WERI-Rb-1 (cell line): ENCODE measurements at regions not wholly inside any gene's neighbourhood (a gene's known extent, or its start where the extent isn't known, plus 50 kb on each side); places are given as distances from the start of the nearest gene placed in this dataset.

Experiments used
- DNase-seq: peaks from one replicate; pipeline ENCODE4 v3.0.0-alpha.2; 2020
- H3K27ac ChIP-seq: fragments of 250-450 bp; sonication (Bioruptor Pico); 2 replicates; pipeline ENCODE4 v1.5.1; 2020; ENCODE audit warnings: mild to moderate bottlenecking, moderate library complexity
- H3K27me3 ChIP-seq: fragments of 250-450 bp; sonication (Bioruptor Pico); 2 replicates; pipeline ENCODE4 v1.5.1; 2021; ENCODE audit warnings: mild to moderate bottlenecking, low read depth, moderate library complexity; ENCODE audit not compliant: insufficient read depth, severe bottlenecking
- H3K36me3 ChIP-seq: fragments of 250-450 bp; sonication (Bioruptor Pico); 2 replicates; pipeline ENCODE4 v1.5.1; 2020; ENCODE audit warnings: mild to moderate bottlenecking, moderate library complexity
- H3K4me3 ChIP-seq: 2 replicates; pipeline ENCODE4 v1.5.1; 2011; ENCODE audit warnings: low read depth, mild to moderate bottlenecking, control low read depth, low read length
- H3K9me3 ChIP-seq: fragments of 250-450 bp; sonication (Bioruptor Pico); 2 replicates; pipeline ENCODE4 v1.5.1; 2021; ENCODE audit warnings: mild to moderate bottlenecking, moderate library complexity; ENCODE audit not compliant: severe bottlenecking
- TF ChIP-seq, protein P1 (sequence below): IDR thresholded peaks from 2 replicates; pipeline ENCODE4 v1.5.1; 2011; ENCODE audit warnings: low read depth, mild to moderate bottlenecking, control low read depth, inconsistent platforms, low read length

DNA sequence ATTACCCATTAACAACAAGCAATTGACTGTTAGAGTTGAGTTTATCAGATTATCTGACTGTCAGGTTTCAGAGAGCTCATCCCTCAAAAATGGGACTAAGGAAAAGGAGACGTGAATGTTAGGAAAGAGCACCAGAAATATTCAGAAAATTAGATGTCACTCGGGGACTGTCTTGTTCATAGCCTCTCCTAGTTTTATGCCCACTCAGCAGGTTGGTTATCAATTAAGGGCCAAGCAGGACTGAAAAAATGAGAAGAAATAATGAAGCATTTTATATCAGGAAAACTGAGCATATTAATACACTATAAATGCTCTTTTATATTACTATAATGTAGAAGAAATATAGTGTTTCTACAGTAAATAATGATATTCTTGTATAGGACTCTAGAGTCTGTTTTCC is 188.1 kb upstream of the NRXN1 start:
- no peak overlapping the region for H3K4me3 ChIP-seq
- DNase-seq, result no peak
- no peak overlapping the region for H3K27ac ChIP-seq
- no peaks in the 10 kb centered on the region for H3K9me3 ChIP-seq
- TF ChIP-seq, protein P1, sequence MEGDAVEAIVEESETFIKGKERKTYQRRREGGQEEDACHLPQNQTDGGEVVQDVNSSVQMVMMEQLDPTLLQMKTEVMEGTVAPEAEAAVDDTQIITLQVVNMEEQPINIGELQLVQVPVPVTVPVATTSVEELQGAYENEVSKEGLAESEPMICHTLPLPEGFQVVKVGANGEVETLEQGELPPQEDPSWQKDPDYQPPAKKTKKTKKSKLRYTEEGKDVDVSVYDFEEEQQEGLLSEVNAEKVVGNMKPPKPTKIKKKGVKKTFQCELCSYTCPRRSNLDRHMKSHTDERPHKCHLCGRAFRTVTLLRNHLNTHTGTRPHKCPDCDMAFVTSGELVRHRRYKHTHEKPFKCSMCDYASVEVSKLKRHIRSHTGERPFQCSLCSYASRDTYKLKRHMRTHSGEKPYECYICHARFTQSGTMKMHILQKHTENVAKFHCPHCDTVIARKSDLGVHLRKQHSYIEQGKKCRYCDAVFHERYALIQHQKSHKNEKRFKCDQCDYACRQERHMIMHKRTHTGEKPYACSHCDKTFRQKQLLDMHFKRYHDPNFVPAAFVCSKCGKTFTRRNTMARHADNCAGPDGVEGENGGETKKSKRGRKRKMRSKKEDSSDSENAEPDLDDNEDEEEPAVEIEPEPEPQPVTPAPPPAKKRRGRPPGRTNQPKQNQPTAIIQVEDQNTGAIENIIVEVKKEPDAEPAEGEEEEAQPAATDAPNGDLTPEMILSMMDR, result no peak
- H3K27me3 ChIP-seq, result no peaks in the 10 kb centered on the region
- H3K36me3 ChIP-seq, result no peaks in the 10 kb centered on the region

DNA sequence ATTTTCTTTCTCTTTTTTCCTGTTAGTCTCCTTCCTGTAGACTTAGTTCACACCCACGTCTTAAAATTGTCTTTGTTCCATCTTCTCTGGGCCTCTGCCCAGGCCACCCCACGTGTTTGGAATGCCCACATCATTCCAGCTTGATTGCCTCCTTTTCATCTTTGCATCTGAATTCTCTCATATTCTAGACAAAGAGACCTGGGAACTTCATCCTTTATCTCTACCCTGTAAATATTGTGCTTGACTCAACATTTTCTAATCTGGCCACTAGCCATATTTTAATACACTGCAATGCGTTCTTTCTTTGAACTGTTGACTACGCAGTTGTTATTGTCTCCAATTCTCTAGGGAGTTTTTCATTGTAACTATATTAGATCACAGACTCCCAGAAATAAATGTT is 187.5 kb upstream of the NRXN1 start:
- Histone ChIP-seq H3K27me3 (no peaks in the 10 kb centered on the region), H3K27ac (no peak overlapping the region), H3K36me3 (no peaks in the 10 kb centered on the region), H3K9me3 (no peaks in the 10 kb centered on the region), H3K4me3 (no peak overlapping the region)
- no peak for DNase-seq
- TF ChIP-seq, protein P1, result no peak

DNA sequence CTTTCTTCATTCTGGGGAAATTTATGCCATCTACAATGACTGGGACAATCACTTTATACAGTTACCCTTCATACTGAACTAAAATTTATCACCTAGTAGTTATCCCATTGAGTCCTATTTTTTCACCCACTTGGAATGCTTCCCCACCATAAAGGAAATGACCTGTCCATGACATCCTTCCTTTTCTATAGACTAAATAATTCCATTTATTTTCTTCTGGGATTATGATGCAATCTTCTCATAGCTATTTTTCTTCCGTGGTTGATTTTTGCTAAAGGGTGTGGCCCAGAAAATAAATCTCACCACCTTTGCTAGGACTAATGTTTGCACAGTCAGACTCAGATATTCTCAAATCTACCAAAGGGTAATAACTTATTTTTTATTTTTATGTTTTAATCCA is 186.1 kb upstream of the NRXN1 start:
- TF ChIP-seq, protein P1, result no peak
- H3K4me3 ChIP-seq, result no peak overlapping the region
- H3K36me3 ChIP-seq, result no peaks in the 10 kb centered on the region
- DNase-seq, result no peak
- no peak overlapping the region for H3K27ac ChIP-seq
- no peaks in the 10 kb centered on the region for H3K27me3 ChIP-seq
- no peaks in the 10 kb centered on the region for H3K9me3 ChIP-seq

DNA sequence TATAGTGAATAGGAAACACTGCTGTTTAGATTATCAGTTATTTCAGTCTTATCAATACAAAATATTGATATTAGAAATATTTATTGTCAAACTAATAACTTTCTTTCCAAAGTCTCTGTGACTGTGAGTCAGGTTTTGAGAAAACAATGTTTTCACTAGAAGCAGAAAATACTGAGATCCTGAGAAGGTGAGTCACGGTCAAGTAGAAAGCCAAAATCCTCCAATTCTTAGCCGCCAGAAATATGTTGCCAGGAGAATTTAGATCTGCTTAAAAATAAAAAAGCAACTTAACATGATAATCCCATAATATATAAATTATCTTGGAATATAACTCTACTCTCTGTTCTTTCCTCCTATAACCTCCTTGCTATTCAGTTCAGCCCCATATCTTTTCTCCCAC is 181.9 kb upstream of the NRXN1 start:
- Histone ChIP-seq H3K4me3 (no peak overlapping the region), H3K9me3 (no peaks in the 10 kb centered on the region), H3K27me3 (no peaks in the 10 kb centered on the region), H3K27ac (no peak overlapping the region), H3K36me3 (no peaks in the 10 kb centered on the region)
- no peak for DNase-seq
- TF ChIP-seq, protein P1, result no peak

DNA sequence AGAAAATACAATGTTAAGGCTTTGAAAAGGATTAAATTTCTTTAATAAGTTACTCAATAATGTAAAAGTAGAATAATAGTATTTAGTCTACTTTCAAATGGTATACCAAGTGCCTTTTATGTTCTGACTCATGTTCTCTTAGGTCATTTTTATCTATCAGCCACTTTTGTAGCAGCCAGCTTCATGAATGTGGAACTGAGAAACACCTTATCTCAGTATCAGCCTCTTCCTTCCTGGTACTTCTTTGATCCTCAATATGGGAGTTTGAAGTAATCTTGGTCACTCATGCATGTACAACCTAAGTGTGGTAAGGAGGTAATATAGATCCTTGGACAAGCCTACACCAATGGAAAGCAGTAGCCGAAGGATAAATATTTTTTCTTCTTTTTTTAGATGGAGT is 180.4 kb upstream of the NRXN1 start:
- TF ChIP-seq, protein P1, result no peak
- no peaks in the 10 kb centered on the region for H3K27me3 ChIP-seq
- H3K36me3 ChIP-seq, result no peaks in the 10 kb centered on the region
- no peaks in the 10 kb centered on the region for H3K9me3 ChIP-seq
- no peak overlapping the region for H3K4me3 ChIP-seq
- no peak for DNase-seq
- H3K27ac ChIP-seq, result no peak overlapping the region

DNA sequence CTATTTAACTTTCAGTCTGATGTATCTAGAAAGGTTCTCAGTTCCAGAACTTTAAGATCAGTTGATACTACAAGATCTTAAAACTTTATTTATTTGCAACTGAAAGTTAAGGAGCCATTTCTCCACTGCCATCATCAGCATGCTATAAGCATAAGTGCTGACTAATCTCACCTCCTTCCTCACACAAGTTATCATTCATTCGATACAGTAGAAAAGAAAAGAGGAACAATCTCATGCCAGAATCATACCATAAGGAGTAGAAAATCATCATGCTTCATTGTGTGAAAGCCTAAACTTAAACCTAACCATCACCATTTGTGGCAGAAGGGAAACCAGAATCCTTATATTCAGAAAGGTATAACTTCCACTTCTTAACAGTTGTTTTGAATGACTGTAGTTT is 176.6 kb upstream of the NRXN1 start:
- Histone ChIP-seq H3K9me3 (no peaks in the 10 kb centered on the region), H3K4me3 (no peak overlapping the region), H3K27ac (no peak overlapping the region), H3K36me3 (no peaks in the 10 kb centered on the region), H3K27me3 (no peaks in the 10 kb centered on the region)
- DNase-seq, result no peak
- TF ChIP-seq, protein P1, result no peak
